GM13977 (cell line): ENCODE measurements at regions not wholly inside any gene's neighbourhood (a gene's known extent, or its start where the extent isn't known, plus 50 kb on each side); places are given as distances from the start of the nearest gene placed in this dataset.

Experiments
- DNase-seq: peaks from one replicate; pipeline ENCODE4 v3.0.0; 2012; ENCODE audit warnings: low spot score
- CTCF ChIP-seq: IDR thresholded peaks from 2 replicates; pipeline ENCODE4 v1.5.1; 2012; ENCODE audit warnings: mild to moderate bottlenecking, control low read depth; ENCODE audit not compliant: insufficient read depth; ENCODE audit errors: extremely low read depth, missing control alignments
- in situ Hi-C: fragments of 300-500 bp; cut with MboI; formaldehyde crosslinking; loops from one replicate; pipeline ENCODE4 v1.12.0; 2022; ENCODE audit warnings: low sequenced_read_pairs, low pct_unique_long_range_greater_than_20kb, mixed read lengths, inconsistent platforms; ENCODE audit not compliant: unreplicated experiment

- no peak for DNase-seq
- no peak for TF ChIP-seq CTCF
Observed at GRCh38 chr6:134866563-134866962, 83.3 kb downstream of the ALDH8A1 start.

DNA sequence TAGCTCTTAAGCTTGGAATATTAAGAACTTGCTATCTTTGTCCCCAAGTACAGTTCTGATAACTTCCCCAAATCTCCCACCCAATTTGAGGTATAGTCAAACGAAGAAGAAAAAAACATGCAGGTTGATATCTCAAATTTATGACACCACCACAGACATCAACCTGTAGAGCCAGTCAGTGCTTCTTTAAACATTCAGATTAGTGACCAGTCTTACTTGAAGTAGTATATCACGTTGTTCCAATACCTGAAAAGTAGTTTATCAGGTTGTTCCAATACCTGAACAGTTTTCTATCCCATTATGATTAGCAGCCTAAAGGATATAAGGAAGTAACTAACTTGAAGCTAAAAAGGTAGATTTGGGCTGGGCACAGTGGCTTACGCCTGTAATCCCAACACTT lies 85.3 kb downstream of the ALDH8A1 start:
- TF ChIP-seq CTCF: no peak
- DNase-seq: no peak
- in situ Hi-C loops: no loop called here

More at GRCh38 chr6:134866563-134866962, 83.3 kb downstream of the ALDH8A1 start:
- in situ Hi-C loops: no loop called here

DNA sequence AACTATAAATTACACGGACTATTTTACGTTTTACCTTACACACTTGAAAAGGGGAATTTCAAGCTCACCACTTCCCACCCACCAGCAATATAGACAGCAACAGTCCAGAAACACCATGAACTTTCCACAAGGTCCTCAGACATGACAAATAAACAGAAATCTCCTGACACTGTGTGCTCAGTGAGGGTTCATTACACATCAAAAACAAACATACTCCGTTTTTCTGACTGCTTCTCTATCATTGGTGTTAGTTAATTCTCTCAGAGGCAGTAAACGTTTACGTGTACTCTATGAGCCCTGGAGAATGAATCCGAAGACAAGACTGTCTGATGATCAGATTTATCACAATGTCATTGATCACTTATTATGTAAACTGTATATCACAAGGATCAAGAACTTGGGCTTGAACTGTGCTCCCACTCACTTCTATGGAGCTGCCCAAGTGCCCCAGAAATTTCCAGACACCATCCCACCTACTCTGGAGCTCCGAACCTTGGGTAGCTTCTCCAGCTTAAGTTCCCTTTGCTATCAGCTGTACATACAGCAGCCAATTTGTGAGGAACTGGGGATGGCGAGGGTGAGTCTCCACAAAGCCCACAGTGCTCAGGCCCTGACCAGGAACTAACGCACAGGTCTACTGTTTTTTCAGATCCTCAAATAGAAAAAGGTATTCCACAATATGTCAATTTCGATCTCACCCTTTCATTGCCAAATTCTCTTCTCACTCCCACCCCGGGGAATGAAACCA lies 86.0 kb downstream of the ALDH8A1 start:
- no peak for TF ChIP-seq CTCF
- DNase-seq: no peak
- in situ Hi-C loops: no loop called here

GRCh38 chr6:134854366-134854765 lies 95.5 kb downstream of the ALDH8A1 start:
- in situ Hi-C loops: no loop called here
- no peak for TF ChIP-seq CTCF
- no peak for DNase-seq

DNA sequence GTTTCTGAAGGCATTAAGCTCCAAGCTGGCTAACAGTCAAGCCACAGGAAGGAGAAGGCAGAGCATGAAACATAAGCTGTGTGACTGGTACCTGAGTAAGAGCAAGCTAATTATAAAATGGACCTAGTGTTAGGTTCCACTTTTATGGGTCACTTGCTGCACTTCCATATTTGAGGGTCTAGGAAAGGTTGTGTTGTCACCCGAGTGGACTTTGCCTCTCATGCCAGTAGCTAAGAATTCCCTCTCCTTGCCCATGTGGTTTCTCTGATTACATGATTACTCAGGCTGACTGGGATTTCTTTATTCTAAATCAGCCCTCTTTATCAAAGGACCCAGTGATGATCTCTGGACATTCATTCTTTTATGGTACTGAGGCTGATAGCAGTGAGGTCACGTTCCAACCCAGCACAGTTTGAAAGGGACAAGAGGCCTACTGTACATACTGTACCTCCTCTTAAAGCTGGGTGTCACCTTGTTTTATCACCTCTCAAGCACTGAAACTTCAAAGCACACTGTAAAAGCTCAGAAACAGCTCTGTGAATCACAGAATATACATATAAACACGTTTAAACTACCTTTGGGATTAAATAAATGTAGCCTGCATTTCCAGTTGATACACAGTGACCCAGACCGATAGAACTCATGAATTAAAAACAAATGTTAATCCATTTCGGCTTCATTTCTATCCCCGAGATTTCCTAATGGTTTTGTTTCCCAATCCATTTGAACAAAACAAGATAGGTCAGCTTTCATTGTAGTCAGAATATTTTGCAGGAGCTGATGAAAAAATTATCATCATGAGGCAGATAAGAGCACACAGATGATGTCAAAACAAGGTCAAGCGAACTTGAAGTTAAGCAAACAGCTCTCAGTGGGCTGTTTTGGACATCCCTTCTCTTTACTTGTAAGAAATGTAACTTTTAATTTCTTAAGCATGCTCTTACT lies 96.5 kb downstream of the ALDH8A1 start:
- no peak for DNase-seq
- in situ Hi-C loops: no loop called here
- TF ChIP-seq CTCF: no peak

DNA sequence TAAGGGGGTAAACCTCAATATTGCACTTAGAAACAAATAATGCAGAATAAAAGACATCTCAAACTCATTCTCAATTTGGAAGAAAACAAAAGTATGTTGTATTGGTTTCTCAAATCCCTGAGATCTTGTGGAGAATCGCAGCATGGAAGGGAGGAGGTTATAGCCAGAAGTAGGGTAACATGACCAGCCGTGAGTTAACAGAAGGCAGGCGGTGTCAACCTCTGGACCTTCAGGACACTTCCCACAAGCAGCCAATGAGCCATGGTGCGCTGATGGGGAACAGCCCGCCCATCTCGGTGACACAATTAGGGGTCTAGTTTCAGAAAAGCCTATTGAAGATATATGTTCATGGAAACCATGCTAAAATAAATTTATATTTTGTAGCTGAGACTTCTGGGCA lies 98.4 kb downstream of the ALDH8A1 start:
- in situ Hi-C loops: no loop called here
- DNase-seq: no peak

More for the DNA sequence above, 98.4 kb downstream of the ALDH8A1 start:
- no peak for TF ChIP-seq CTCF
